ENCODE measurements at regions not wholly inside any gene's neighbourhood (a gene's known extent, or its start where the extent isn't known, plus 50 kb on each side); places are given as distances from the start of the nearest gene placed in this dataset.

DNA sequence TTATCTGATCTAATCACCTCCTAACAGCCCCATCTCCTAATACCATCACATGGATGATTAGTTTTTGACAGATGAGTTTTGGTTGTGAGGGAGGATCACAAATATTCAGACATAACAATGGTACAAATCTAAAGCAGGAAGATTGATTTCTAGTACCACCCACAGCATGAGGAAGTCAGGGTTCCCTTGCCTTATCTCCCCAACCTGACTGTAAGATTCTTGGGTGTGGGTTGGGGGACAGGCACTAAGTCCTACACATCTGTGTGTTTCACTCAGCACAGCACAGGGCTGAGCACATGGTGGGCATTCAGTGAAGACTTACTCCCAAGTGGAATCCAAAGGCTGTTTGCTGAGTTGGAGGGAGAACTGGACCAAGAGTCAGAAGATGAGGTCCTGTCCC is 93.8 kb upstream of the CXCR4 start:
- TF ChIP-seq CTCF (conservative IDR thresholded peaks at IDR 0.05 in 1 of 2, IDR thresholded peaks at IDR 0.05 in 1 of 2; ENCODE audit: low read depth in 1 of 2, low read length in 2 of 2) (no peak), EZH2 (IDR thresholded peaks at IDR 0.05; ENCODE audit: low read length, missing control alignments) (no peak)
